ENCODE measurements at regions not wholly inside any gene's neighbourhood (a gene's known extent, or its start where the extent isn't known, plus 50 kb on each side); places are given as distances from the start of the nearest gene placed in this dataset.

GRCh38 chr3:68271145-68271544 lies 616.7 kb upstream of the SUCLG2 start:
- TF ChIP-seq CTCF (IDR thresholded peaks at IDR 0.05; ENCODE audit: control extremely low read depth, extremely low read depth, low read depth, missing control alignments), result no peak
- DNase-seq (ENCODE audit: extremely low spot score), result no peak
- ChIA-PET POLR2A (no interaction called here), CTCF (no interaction called here)

- ChIA-PET CTCF (interaction anchor here (1.2 kb wide), 1 partner anchor 22 kb away, joined by 3 read pairs; no protein-coding TSS in a partner anchor), POLR2A (no interaction called here)
- peak; percentile 33 for TF ChIP-seq CTCF (IDR thresholded peaks at IDR 0.05; ENCODE audit: control extremely low read depth, extremely low read depth, low read depth, missing control alignments)
- no peak for DNase-seq (ENCODE audit: extremely low spot score)
Measured at GRCh38 chr3:68256635-68257223, 602.3 kb upstream of the SUCLG2 start.

- POLR2A ChIA-PET, result no interaction called here
- no peak for DNase-seq (ENCODE audit: extremely low spot score)
- TF ChIP-seq CTCF (IDR thresholded peaks at IDR 0.05; ENCODE audit: control extremely low read depth, extremely low read depth, low read depth, missing control alignments), result no peak
- CTCF ChIA-PET, result no interaction called here
Measured at GRCh38 chr3:68249265-68249664, 594.9 kb upstream of the SUCLG2 start.

GRCh38 chr3:68242606-68243005 lies 588.2 kb upstream of the SUCLG2 start:
- ChIA-PET CTCF (no interaction called here), POLR2A (no interaction called here)
- DNase-seq (ENCODE audit: extremely low spot score), result no peak
- TF ChIP-seq CTCF (IDR thresholded peaks at IDR 0.05; ENCODE audit: control extremely low read depth, extremely low read depth, low read depth, missing control alignments), result no peak

- POLR2A ChIA-PET, result no interaction called here
- CTCF ChIA-PET, result no interaction called here
- TF ChIP-seq CTCF (IDR thresholded peaks at IDR 0.05; ENCODE audit: control extremely low read depth, extremely low read depth, low read depth, missing control alignments), result no peak
- no peak for DNase-seq (ENCODE audit: extremely low spot score)
Measured at GRCh38 chr3:68239542-68239941, 585.1 kb upstream of the SUCLG2 start.

GRCh38 chr3:68234076-68234780 lies 579.8 kb upstream of the SUCLG2 start:
- ChIA-PET CTCF (interaction anchor here (1.5 kb wide), 1 partner anchor 16 kb away, joined by 4 read pairs; no protein-coding TSS in a partner anchor), POLR2A (no interaction called here)
- TF ChIP-seq CTCF (IDR thresholded peaks at IDR 0.05; ENCODE audit: control extremely low read depth, extremely low read depth, low read depth, missing control alignments), result no peak
- DNase-seq (ENCODE audit: extremely low spot score), result no peak
